Testis (tissue), 2 donors: ENCODE measurements at regions not wholly inside any gene's neighbourhood (a gene's known extent, or its start where the extent isn't known, plus 50 kb on each side); places are given as distances from the start of the nearest gene placed in this dataset.
"Not testable (repeated sequence)": the region's sequence is repeated elsewhere in the genome, so short reads cannot be mapped to it uniquely, and the experiment has no call there.

ENCODE experiments used
- DNase-seq: peaks from one replicate; pipeline ENCODE4 v3.0.0-alpha.2; 2019
- H3K27ac ChIP-seq, 2 donors: fragments of 200-600 bp; sonication (generic); one replicate each; pipeline ENCODE4 v1.5.1; 2019
- H3K27me3 ChIP-seq: fragments of 200-600 bp; sonication (generic); one replicate; pipeline ENCODE4 v1.5.1; 2019
- H3K36me3 ChIP-seq: fragments of 200-600 bp; sonication (generic); one replicate; pipeline ENCODE4 v1.5.1; 2017; ENCODE audit warnings: low read depth; ENCODE audit errors: missing control alignments
- H3K4me1 ChIP-seq: fragments of 200-600 bp; sonication (generic); one replicate; pipeline ENCODE4 v1.5.1; 2019
- H3K4me3 ChIP-seq, 2 donors: fragments of 200-600 bp; sonication (generic); one replicate each; pipeline ENCODE4 v1.5.1; 2017 to 2019
- H3K9me3 ChIP-seq: fragments of 200-600 bp; sonication (generic); one replicate; pipeline ENCODE4 v1.5.1; 2017
- CTCF ChIP-seq, 3 experiments: fragments of 450-650 bp in 2 of 3; fragments of 200-600 bp in 1 of 3; sonication (generic) in 1 of 3; IDR thresholded peaks; one replicate each; pipeline ENCODE4 v1.5.1; 2016 to 2019; ENCODE audit warnings: antibody characterized with exemption in 3 of 3, mild to moderate bottlenecking in 2 of 3, moderate library complexity in 1 of 3
- POLR2A ChIP-seq: fragments of 450-650 bp; IDR thresholded peaks from one replicate; pipeline ENCODE4 v1.6.1; 2017; ENCODE audit warnings: antibody characterized with exemption, mild to moderate bottlenecking, moderate library complexity
- WGBS, 2 donors: methylation state at CpG; one replicate each; pipeline ENCODE4 v1.1.5; 2018; 5-methylcytosine and 5-hydroxymethylcytosine counted together
- intact Hi-C: fragments of 100-400 bp; cut with DNase I; formaldehyde crosslinking; loops from one replicate; pipeline ENCODE4 v1.15.1; 2023; ENCODE audit warnings: low total_unique reads

GRCh38 chr12:75628916-75629315, 117.5 kb upstream of the KRR1 start:
- no peak for DNase-seq
- Histone ChIP-seq H3K4me1 (no peaks in the 10 kb centered on the region), H3K9me3 (no peaks in the 10 kb centered on the region), H3K27me3 (no peaks in the 10 kb centered on the region), H3K36me3 (no peaks in the 10 kb centered on the region), H3K27ac (no peak overlapping the region), H3K4me3 (no peak overlapping the region)
- intact Hi-C loops: no loop called here
- TF ChIP-seq CTCF (IDR thresholded peaks at IDR 0.05) (no peak), POLR2A (no peak)

GRCh38 chr12:75628511-75628910, 117.1 kb upstream of the KRR1 start:
- no peaks in the 10 kb centered on the region for H3K9me3 ChIP-seq
- no peaks in the 10 kb centered on the region for H3K36me3 ChIP-seq
- TF ChIP-seq CTCF (IDR thresholded peaks at IDR 0.05) (no peak), POLR2A (no peak)
- intact Hi-C loops: no loop called here
- DNase-seq: no peak
- 33 to 40% methylated on average over 1 of the region's 1 CpG for WGBS, 2 donors
- H3K4me3 ChIP-seq: no peak overlapping the region
- no peaks in the 10 kb centered on the region for H3K4me1 ChIP-seq
- H3K27me3 ChIP-seq: no peaks in the 10 kb centered on the region
- no peak overlapping the region for H3K27ac ChIP-seq

GRCh38 chr12:75623631-75624154, 112.3 kb upstream of the KRR1 start:
- WGBS, 2 donors: 64 to 66% methylated on average over 4 of the region's 4 CpGs
- no peaks in the 10 kb centered on the region for H3K27me3 ChIP-seq
- no peaks in the 10 kb centered on the region for H3K9me3 ChIP-seq
- no peaks in the 10 kb centered on the region for H3K4me1 ChIP-seq
- H3K27ac ChIP-seq: no peak overlapping the region
- TF ChIP-seq CTCF (IDR thresholded peaks at IDR 0.05): no peak
- no peak for TF ChIP-seq POLR2A
- H3K36me3 ChIP-seq: no peaks in the 10 kb centered on the region
- H3K4me3 ChIP-seq: no peak overlapping the region
- intact Hi-C loops: no loop called here
- DNase-seq: no peak

DNA sequence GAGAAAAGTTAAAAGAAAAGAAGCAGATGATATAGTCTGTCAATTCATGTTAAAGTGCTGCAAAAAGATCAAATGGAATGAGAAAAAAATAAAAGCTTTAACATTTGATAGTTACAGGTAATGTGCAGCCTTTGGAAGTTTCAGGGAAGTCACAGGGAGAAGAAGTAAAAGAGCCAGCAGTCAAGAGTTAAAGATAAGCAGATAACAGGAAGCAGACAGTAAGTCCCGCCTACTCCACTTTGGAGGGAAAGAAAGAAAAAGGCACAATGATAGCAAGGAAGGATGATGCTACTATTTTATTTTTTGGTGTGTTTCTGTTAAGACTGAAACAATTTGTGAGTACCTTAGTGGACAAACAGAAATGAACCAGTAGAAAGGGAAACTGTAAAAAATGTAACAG, 111.1 kb upstream of the KRR1 start:
- H3K4me1 ChIP-seq: no peaks in the 10 kb centered on the region
- TF ChIP-seq POLR2A (no peak), CTCF (IDR thresholded peaks at IDR 0.05) (no peak)
- DNase-seq: no peak
- no peaks in the 10 kb centered on the region for H3K27me3 ChIP-seq
- no peak overlapping the region for H3K4me3 ChIP-seq
- no peaks in the 10 kb centered on the region for H3K36me3 ChIP-seq
- intact Hi-C loops: no loop called here
- 84% methylated on average over 1 of the region's 1 CpG for WGBS, 2 donors
- no peaks in the 10 kb centered on the region for H3K9me3 ChIP-seq
- no peak overlapping the region for H3K27ac ChIP-seq

DNA sequence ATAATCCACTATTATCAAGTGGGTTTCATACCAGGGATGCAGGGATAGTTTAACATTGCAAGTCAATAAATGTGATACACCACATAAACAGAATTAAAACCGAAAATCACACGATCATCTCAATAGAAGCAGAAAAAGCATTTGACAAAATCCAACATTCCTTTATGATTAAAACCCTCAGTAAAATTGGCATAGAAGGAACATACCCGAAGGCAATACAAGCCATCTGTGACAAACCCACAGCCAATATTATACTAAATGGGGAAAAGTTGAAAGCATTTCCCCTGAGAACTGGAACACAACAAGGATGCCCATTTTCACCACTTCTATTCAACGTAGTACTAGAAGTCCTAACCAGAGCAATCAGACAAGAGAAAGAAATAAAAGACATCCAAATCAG, 103.0 kb upstream of the KRR1 start:
- H3K4me1 ChIP-seq, H3K36me3 ChIP-seq, intact Hi-C loops, DNase-seq, H3K9me3 ChIP-seq, H3K27ac ChIP-seq, H3K27me3 ChIP-seq, H3K4me3 ChIP-seq: not testable (repeated sequence)
- WGBS, 2 donors: 95 to 96% methylated on average over 4 of the region's 4 CpGs
